CD4-positive, alpha-beta T cell treated with Interleukin-6 at 100 ng/mL for 8 hours (primary cell): ENCODE measurements at regions not wholly inside any gene's neighbourhood (a gene's known extent, or its start where the extent isn't known, plus 50 kb on each side); places are given as distances from the start of the nearest gene placed in this dataset.

ENCODE experiments used
- DNase-seq: peaks from one replicate; pipeline ENCODE4 v3.0.0-alpha.2; 2020; ENCODE audit warnings: mixed read lengths, low spot score

DNA sequence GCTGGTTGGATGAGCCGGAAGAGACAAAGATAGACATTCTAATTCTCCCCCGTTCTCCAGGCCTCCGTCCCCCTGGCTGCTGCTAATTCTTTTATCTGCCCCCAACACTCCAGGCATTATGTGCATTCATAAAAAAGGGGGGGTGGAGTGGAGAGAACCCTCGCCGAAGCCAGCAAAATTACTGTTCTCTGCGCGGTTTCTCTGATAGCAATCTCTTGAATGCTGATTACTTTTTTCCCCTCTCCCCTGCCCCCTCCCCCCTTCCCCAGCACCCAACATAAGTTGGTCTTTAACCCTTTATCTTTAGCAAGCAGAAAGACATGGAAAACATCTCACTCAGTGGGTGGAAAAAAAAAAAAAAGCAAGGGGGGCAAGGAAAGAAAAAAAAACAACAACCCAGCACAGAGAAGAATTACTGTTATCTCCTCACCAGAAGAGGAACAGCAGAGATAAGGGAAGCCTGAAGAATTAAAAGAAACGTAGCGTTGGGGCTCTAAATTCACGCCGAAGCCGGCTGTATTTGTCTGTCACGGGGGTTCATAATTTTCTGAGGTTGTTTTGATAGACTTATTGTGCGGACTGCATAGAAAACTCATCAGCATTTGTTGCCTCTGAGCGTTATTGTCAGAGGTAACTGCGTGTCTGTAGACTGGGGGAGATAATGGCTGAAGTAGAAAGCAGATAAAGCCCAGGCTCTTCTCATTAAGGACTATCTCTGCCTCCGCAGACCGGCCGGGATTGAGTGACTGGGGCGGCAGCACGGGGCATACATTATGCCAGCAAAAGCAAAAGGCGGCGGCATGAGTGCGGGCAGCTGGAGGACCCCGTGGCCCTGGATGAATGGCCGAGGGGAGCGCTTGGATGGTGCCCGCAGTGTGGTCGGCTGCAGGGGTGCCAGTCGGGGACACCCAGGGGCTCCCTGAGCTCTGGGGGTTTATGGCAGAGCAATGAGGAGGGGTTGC, 126.9 kb downstream of the MRM1 start:
- DNase-seq: peak; percentile 17

DNA sequence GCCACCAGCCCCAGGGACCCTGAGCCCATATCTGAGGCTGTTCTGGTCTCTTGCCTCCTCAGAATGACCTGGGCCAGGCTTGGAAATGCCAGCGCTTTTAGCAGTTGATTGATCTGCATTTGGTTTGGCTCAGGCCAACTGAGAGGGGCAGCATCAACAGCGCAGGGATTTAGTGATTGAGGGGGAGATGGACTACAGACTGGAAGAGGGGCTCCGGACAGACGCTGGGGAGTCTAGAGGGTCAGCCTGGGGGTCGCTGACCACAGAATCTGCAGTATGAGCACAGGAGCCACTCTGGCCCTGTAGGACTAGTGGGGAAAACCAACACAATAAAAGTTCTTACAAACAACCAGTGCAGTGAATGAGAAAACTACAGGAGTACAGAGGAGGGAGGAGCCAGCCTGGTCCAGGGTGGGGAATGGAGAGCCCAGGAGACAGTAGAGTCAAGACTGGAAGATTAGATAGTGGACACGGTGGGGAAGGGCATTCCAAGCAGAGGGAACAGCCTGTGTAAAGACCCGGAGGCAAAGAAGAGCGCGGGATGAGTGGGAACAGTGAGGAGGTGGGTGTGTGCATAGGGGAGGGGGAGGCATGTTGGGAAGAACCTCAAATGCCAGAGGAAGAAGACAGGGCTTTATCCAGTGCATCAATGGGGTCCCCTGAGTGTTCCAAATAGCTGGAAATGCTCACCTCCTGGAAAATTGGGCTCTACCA, 128.9 kb downstream of the MRM1 start:
- DNase-seq: no peak

DNA sequence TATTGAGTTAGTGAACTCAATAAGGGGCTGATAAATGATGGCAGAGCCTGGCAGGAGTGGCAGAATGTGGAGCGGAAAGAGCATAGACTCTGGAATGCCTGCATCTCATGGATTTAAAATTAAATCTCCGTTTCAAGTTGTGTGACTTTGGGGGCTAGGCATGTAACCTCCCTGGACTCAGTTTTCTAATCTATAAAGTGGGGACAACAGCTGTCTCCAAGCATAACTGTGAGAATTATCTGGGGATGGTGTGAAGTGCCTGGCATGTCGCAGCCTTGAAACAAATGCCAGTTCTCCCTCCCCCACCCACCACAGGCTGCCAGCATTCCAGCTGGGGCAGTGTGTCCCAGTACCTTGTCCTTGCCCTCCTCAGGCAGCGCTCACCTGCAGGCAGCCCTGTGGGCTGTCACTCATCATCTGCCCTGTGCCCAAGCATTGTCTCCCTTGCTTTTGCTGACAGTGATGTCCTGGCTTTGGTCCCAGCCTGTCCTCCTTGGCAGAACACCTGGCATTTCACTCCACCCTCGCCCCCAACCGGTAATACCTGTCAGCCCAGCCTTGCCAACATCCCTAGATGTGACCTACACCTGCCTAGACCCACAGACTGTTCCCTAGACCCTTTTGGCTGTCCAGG, 129.6 kb downstream of the MRM1 start:
- DNase-seq: no peak

DNA sequence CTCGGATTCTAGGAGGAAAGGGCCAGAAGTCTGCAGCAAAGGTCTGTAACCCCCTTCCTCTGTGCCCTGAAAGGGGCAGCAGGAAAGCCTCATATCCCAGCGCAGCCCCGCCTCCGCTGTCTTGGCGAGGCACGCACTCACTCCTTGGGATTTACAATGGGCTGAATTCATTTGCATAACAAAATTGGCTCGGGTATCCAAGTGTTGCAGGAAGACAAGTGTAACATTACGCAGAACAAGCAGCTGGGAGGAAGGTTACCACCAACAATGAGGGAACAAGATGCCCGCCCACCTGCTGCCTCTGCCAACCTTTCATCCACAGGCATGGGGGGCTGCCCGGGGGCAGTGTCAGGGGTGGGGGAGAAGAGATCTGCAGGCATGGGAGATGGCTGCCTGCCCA, 130.4 kb downstream of the MRM1 start:
- DNase-seq: no peak

DNA sequence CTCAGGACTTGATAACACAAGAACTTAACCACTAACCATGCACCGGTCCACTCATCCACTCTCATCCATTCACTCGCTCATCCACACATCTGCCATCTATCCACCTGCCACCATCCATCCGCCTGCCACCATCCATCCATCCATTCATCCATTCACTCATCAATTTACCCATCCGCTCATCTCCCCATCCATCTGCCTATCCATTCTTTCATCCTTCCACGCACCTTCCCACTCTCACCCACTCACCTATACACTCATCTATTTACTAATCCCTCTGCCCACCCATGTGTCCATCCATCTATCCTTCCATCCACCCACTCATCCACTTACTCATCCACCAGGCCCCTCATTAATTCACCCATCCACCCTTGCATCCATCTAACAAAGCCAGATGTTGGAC, 131.0 kb downstream of the MRM1 start:
- no peak for DNase-seq

DNA sequence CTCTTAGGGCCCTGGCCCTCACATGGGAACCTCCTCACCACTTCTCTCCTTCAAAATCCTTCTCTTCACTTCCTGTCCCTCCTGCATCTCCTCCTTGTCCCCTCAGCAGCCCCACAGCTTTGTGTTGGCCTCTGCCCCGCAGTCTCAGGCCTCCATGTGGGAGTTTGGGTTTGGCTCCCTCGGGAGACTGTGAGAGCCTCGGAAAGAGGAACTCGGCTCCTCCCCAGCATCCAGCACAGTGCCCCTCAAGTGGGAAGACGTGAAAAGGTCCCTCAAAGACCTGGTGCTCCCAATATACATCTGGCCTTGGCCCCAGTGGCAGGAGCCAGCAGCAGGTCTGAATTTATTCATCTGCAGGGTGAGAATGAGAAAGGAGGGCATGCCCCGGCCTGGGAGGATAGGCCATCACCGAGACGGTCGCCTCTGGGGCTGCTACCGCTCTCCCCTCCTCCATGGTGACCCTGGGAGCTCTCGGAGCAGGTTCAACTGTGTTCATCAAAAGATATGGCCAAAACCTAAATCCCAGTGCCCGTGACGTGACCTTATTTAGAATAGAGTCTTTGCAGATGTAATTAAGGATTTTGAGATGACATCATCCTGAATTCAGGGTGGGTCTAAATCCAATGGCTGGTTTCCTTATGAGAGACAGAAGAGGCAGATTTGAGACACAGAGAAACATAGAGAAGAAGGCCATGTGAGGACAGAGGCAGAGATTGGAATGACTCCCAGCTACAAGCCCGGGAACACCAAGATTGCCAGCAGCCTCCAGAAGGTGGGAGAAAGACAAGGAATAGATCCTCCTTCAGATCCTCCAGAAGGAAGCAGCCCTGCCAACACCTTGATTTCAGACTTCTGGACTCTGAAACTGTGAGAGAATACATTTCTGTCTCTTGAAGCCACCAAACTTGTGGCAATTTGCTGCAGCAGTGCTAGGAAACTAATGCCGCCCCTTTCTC, 135.1 kb downstream of the MRM1 start:
- DNase-seq: no peak

DNA sequence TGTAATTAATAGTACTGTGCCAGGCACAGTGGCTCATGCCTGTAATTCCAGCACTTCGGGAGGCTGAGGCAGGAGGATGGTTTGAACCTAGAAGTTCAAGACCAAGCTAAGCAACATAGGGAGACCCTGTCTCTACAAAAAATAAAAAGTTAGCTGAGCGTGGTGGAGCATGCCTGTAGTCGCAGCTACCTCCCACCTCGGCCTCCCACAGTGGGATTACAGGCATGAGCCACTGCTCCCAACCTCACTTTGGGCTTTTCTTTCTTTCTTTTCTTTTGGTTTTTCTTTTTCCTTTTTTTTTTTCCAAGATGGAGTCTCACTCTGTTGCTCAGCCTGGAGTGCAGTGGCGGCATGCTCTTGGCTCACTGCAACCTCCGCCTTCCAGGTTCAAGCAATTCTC, 137.8 kb downstream of the MRM1 start:
- no peak for DNase-seq

DNA sequence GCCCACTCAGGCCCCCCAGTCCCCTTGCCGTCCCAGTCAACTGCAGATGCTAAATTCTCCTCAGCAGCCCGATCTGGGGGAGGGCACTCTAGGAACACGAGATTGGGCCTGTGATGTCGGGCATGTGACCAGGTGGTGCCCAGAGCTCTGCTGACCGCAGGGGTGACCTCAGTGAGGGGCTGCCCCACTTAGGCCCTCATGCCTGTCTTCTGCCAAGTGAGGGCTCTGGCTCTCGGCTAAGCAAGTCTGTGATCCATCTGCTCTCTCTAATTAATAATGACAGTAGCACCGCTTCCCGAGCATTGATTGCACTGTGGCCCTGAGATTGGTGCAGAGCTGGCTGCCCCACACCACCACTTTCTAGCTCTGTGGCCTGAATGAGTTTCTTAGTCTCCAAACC, 138.8 kb downstream of the MRM1 start:
- DNase-seq: no peak

DNA sequence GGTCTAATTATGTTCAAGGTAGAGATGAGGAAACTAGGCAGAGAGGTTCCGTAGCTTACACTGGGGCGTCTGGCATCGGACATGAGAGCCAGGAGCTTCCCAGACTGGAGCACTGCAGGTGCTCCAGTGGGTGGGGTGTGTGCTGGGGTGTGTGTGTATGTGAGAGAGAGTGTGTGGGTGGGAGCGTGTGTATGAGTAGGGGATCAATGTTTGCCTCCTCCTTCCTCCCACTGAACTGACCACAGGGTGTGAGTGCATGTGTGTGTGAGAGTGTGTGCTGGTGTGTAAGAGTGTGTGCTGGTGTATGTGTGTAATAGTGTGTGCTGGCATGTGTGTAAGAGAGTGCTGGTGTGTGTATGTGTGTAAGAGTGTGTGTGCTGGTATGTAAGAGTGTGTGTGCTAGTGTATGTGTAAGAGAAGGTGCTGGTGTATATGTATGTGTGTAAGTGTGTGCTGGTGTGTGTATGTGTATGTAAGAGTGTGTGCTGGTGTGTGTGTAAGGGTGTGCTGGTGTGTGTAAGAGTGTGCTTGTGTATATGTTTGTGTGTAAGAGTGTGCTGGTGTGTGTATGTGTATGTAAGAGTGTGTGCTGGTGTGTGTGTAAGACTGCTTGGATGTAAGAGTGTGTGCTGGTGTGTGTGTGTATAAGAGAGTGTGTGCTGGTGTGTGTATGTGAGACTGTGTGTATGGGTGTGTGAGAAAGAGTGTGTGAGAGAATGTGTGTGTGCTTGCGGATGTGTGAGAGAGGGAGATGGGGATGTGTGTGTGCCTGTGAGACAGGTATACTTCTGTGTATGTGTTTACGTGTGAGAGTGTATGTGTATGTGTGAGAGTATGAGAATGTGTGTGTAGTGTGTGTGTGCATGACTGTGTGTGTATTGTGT, 139.9 kb downstream of the MRM1 start:
- no peak for DNase-seq

DNA sequence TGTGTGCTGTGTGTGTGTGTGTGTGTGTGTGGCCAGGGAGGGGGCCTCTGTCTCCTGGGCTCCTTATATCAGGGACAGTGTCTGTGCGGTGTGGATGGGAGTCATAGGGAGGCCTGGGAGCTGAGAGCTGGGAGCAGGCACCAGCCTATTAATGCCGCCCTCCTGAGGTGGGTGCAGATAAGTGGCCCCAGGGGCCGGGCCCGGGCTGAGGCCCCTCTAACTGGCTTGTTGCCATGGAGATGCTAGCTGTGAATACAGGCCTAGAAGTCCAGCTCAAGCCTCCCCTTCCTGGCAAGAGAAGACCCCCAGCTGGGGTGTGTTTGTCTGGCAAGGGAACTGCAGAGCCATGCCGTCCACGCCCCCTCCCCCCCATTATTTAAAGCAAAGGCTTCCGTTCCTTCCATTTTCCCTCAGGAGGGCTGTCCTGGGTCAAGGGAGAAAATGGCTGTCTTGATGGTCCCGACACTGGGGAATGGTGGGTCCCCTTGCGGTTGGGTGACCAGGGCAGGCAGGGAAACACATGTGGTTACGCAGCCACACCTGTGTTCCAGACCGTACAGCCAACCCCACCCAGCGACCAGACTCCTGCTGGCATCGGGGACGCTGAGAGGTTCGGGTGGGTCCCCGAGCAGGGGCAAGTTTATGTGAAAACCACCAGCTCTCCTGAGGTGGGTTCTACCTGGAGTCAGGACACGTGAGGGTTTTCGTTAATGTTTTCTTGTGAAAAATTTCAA, 141.1 kb downstream of the MRM1 start:
- no peak for DNase-seq

DNA sequence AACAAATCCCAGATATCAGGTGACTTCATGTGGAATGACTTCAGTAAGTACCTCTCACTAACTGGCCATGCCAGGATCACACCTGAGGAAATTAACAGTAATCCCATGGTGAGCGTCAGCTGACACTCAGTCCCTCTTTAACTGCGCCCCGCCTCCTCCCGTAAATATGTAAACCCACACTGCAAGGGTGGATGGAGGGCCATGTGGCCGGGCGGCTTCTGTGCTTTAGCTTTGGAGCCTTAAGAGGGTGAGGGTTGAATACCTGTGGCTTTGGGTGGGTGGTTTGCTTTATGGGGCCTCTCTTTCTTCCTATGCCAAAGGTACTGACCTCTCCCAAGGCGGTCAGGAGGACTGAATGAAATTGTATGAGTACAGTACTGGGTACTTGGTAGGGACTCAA, 141.7 kb downstream of the MRM1 start:
- no peak for DNase-seq

DNA sequence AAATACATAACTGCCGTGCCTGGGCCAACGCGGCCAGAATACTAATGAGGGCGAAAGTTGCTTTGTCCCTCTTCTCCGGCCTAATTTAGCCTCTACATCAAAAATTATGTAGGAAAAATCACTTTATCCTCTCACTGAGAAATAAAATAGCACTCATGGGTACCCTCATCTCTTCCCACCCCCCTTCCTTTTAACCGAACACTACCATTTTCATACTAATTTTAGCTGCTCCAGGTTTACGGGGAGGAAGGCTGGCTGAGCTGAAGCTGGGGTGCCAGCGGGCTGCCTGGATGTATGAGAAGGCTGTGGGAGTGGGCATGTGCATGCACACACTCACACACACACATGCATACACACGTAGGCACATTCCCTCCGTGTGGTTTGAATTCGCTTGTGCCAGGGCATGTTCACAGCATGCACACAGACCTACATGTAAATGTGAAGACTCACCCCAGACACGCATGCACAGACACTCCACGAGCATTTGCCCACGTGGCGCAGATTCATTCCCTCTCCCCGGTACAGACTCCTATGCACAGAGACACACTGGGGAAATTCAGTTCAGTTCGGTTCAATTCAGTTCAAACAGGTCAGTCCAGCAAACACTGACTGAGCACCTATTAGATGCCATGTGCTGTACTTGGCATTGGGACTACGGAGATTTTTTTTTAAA, 145.1 kb downstream of the MRM1 start:
- no peak for DNase-seq

DNA sequence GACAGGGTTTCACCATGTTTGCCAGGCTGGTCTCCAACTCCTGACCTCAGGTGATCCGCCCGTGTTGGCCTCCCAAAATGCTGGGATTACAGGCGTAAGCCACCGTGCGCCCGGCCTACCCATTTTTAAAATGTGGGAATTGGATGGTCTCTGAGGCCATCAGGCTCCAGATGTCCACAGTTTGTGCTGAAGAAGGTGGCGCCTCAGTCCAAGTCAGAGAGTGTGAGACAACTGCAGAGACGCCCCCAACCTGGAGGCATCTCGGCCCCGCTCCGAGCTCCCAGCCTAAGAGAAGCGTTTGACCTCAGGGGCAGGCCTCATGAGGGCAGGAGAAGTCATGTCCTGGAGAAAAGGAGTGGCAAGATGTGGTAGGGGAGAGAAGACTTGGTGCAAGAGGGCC, 146.5 kb downstream of the MRM1 start:
- no peak for DNase-seq

DNA sequence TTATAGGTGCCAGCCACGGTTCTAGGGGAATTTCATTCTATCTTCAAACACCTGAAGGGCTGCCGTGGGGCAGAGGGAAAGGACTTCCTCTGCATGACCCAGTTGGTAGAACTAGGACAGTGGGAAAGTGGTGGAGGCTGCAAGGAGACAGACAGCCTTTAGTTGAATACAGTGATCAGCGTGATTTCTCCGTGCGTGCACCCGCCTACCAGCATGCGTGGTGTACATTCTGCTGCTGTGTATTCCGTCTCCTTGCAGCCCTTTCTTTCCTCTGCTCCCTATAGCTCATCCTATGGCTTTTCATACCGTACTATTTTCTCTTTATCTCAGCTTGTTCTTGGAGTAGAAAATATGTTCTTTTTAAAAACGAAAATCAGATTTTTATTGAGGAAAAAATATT, 146.9 kb downstream of the MRM1 start:
- no peak for DNase-seq

DNA sequence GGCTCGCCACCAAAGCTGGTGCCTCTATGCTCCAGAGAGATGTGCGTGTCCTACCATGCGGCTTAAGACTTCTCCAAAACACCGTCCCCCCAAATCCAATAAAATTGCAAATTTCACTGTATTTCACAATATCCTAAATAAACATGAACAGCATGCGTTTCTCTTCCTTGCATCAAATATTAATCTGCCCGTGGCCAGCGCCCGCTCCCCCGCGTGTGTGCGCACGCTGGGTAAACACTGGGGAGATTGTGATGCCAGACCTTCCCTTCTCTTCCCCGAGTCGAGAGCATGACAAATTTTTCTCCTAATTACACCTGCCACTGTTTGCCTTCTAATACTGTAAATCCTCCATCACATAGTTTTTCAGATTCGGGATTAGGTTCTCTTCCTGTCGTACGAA, 148.1 kb downstream of the MRM1 start:
- DNase-seq: no peak

DNA sequence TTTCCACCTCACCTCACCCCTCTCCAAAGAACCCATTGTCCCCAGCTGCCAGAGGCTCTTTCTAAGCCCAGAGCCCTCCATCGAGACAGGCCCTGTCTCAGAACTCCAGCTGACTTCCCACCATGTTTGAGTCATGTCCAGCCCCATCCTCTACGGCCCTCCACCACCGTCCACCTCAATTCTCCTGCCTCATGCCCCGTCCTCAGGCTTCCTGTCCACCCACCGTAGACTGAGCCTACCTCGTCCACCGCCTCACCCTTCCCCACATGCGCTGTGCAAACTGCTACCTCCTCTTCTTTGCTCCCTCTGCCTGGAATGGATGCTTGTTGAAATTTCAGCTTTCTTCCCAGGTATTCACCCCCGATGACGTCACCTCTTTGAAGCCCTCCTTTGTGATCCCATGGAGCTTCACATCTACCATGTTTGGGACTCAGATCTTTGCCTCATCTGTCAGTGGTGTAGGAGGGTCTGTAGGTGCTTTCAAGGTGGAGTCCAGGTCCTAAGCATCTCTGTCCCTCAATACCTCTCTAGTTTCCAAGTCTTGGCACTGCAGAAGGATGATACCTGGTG, 149.0 kb downstream of the MRM1 start:
- DNase-seq: no peak

DNA sequence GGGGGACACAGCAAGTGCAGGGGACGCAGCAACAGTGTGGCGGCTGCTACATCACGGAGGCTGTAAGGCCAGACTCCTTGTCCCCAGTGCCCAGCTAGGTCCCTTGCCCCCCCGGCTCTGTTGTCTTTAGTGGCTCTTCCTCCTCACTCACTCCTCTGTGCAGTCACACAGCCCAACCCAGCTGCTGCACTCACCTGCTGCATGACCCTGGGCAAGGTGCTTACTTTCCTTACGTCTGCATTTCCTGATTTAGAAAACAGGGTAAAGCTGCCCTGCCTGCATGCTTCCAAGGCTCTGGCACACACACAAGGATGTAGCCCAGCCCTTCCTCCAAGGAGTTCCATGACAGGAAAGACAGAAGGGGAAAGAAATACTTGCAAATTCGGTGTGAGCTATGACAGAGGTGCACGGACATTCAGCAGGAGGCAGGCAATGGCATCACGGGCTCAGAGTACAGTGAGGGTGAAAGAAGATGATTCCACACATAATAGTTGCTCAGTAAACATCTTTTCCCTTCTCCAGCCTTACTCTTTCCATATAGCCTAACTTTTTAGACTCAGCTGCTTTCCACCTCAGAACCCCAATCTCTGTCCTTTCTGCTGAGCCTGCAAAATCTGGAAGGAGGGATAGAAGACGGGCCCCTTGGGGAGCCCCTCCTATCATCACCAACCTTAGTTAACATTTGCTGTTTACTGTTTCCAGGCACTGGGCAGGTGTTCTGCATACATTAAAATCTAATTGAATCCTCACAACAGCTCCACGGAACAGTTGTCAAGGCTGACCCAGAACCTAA, 150.9 kb downstream of the MRM1 start:
- no peak for DNase-seq

DNA sequence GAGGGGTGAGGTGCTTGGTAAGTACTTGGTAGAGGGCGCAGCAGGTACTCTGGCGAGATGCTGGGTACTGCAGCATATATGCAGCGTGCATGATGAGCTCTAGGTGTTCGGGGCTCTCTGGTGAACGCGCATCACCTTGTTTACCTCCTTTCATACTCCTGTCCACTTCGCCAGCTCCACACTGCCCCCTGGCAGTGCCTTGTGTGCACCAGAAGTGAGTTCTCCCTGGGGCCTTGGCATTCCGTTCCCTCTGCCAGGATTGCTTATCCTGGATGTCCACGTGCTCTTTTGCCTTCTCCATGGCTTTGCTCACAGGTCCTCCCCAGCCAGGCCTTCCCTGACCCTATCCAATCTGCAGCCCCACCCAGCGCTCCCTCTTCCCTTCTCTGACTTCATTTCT, 154.2 kb downstream of the MRM1 start:
- DNase-seq: peak; percentile 24
